Activated CD4-positive, alpha-beta T cell treated with anti-CD3 and anti-CD28 coated beads for 36 hours (primary cell): ENCODE measurements at regions not wholly inside any gene's neighbourhood (a gene's known extent, or its start where the extent isn't known, plus 50 kb on each side); places are given as distances from the start of the nearest gene placed in this dataset.
A peak's percentile ranks its signal among the peaks of the same experiment; 100 is the strongest.

Experiments
- ATAC-seq: fragments of 200-7000 bp; cut with Tn5 transposase; one replicate; pipeline ENCODE4 v1.10.0; 2021; ENCODE audit warnings: mild to moderate bottlenecking, moderate library complexity
- CTCF ChIA-PET: fragments of 350-600 bp; sonication (Branson Sonifier 250); formaldehyde crosslinking; loops from one replicate; lab custom pipeline; 2021; ENCODE audit warnings: antibody characterized with exemption; lab: Charles Lee
- POLR2A ChIA-PET: fragments of 350-600 bp; sonication (Branson Sonifier 250); formaldehyde crosslinking; loops from one replicate; lab custom pipeline; 2021; ENCODE audit warnings: antibody characterized with exemption, inconsistent platforms; lab: Charles Lee
- DNase-seq: peaks from one replicate; pipeline ENCODE4 v3.0.0-alpha.2; 2020
- H3K27ac Mint-ChIP-seq: one replicate; pipeline ENCODE4 v1.8.0; 2021; ENCODE audit warnings: mixed read lengths
- H3K27me3 Mint-ChIP-seq: one replicate; pipeline ENCODE4 v1.8.0; 2021; ENCODE audit warnings: mixed read lengths
- H3K36me3 Mint-ChIP-seq: one replicate; pipeline ENCODE4 v1.8.0; 2021; ENCODE audit warnings: low read depth, mixed read lengths
- H3K4me1 Mint-ChIP-seq: one replicate; pipeline ENCODE4 v1.8.0; 2021; ENCODE audit warnings: mixed read lengths
- H3K4me3 Mint-ChIP-seq: one replicate; pipeline ENCODE4 v1.8.0; 2021; ENCODE audit warnings: mild to moderate bottlenecking, moderate library complexity, mixed read lengths
- H3K9me3 Mint-ChIP-seq: one replicate; pipeline ENCODE4 v1.8.0; 2021; ENCODE audit warnings: low read depth, mixed read lengths
- intact Hi-C, 2 experiments: fragments of 100-400 bp; cut with DNase I in 1 of 2; cut with micrococcal nuclease in 1 of 2; formaldehyde crosslinking; loops; one replicate each; pipeline versions ENCODE4 v1.14.2 to v1.15.1; 2022 to 2024; cut with DNase I, micrococcal nuclease

DNA sequence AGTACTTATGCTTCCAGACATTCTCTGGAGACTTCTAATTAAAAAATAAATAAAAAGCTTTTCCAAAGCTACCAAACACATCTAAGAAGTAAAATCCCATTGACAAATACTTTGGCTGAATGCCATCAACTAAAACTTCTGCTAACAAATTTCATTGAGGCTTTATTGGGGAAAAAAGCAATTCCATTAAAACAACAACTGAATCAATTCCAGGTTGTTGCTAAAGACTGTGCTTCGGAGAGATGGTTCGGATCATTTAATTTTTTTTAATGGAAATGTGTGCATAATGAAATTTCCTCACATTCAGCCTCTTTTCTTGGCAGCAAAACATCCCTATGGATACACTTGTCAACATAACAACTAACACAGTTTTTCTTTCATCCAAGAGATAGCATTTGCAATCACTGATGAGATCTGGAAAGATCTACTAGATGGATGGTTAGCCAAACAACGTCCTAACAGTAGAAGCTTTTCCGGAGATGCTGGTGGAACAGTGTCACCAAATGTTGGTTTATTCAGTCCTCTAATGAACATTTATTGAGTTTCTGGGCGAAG, 446.1 kb upstream of the FAM98A start:
- ChIA-PET CTCF (interaction anchor here (0.8 kb wide), 1 partner anchor 21 kb away, joined by 3 read pairs; no protein-coding TSS in a partner anchor), POLR2A (no interaction called here)
- H3K36me3 Mint-ChIP-seq = no peaks in the 10 kb centered on the region
- no peaks in the 10 kb centered on the region for H3K4me1 Mint-ChIP-seq
- no peak for DNase-seq
- no peaks in the 10 kb centered on the region for H3K9me3 Mint-ChIP-seq
- H3K27me3 Mint-ChIP-seq = no peaks in the 10 kb centered on the region
- H3K4me3 Mint-ChIP-seq = no peak overlapping the region
- intact Hi-C loops = no loop called here
- H3K27ac Mint-ChIP-seq = no peak overlapping the region
- ATAC-seq = no peak

DNA sequence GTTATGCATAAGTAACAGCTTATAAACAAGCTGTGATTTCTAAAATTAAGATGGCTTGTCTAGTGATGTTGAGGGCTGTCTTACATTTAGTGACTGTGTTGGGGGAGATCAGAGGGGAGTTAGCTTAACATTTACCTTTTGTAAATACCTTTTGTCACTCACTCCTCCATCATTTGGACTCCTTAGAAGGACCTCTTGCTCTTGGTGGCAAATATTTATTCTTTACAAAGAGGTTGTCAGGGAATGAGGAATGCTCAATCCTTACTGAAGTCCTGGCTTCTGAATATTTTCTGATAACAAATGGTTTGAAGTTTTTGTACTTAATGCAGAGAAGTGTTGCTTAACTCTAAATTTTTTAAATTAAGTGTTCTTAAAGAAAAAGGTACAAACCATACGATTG, 438.8 kb upstream of the FAM98A start:
- ChIA-PET CTCF (no interaction called here), POLR2A (no interaction called here)
- DNase-seq (no peak), ATAC-seq (no peak)
- H3K9me3 Mint-ChIP-seq = no peaks in the 10 kb centered on the region
- intact Hi-C loops = no loop called here
- no peaks in the 10 kb centered on the region for H3K4me1 Mint-ChIP-seq
- no peaks in the 10 kb centered on the region for H3K36me3 Mint-ChIP-seq
- H3K27me3 Mint-ChIP-seq = peaks cover 2% of the 10 kb centered on the region
- no peak overlapping the region for H3K27ac Mint-ChIP-seq
- H3K4me3 Mint-ChIP-seq = no peak overlapping the region

DNA sequence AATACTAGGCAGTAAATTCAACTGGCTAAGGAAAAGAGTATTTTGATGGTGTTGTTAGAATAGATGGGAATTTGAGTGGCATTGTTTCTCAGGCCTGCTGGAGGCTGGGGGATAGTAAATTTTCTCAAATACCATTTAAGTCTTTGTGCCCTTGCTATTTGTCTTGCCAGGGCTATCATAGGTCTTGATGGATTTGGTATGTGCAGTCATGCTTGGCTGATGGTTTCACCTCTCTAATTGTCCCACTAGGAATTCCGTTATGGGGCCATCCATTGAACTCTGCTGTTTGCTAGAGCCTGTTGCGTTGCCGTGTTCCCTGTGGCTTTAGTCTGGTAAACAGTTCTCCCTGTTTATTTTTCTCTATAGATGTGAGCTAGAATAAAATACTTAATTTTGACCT, 438.1 kb upstream of the FAM98A start:
- Mint-ChIP-seq H3K4me1 (no peaks in the 10 kb centered on the region), H3K4me3 (no peak overlapping the region), H3K36me3 (no peaks in the 10 kb centered on the region), H3K9me3 (no peaks in the 10 kb centered on the region), H3K27me3 (peaks cover 2% of the 10 kb centered on the region), H3K27ac (no peak overlapping the region)
- DNase-seq (no peak), ATAC-seq (no peak)
- intact Hi-C loops = no loop called here
- CTCF ChIA-PET = no interaction called here
- POLR2A ChIA-PET = no interaction called here

DNA sequence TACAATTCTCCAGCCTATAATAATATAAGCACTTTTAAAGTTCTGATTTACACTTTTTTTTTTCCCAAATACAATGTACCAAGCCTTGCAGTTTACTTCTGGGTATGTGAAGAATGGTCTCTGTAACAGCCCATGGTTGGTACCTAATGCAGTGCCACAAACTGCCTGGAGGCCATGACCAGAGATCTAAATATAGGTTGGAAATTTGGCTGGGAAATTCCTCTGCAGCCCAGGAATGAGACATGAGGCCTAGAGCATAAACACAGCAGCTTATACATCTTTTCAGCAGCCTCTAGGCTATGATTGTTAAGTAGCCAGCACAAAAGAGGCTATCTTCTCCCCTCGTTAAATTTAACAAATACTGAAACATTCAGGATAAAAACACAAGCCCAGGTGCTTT, 432.0 kb upstream of the FAM98A start:
- intact Hi-C loops = no loop called here
- Mint-ChIP-seq H3K27me3 (no peaks in the 10 kb centered on the region), H3K9me3 (no peaks in the 10 kb centered on the region), H3K4me3 (no peak overlapping the region), H3K4me1 (no peaks in the 10 kb centered on the region), H3K36me3 (no peaks in the 10 kb centered on the region), H3K27ac (no peak overlapping the region)
- ATAC-seq = no peak
- no peak for DNase-seq
- ChIA-PET CTCF (no interaction called here), POLR2A (no interaction called here)

DNA sequence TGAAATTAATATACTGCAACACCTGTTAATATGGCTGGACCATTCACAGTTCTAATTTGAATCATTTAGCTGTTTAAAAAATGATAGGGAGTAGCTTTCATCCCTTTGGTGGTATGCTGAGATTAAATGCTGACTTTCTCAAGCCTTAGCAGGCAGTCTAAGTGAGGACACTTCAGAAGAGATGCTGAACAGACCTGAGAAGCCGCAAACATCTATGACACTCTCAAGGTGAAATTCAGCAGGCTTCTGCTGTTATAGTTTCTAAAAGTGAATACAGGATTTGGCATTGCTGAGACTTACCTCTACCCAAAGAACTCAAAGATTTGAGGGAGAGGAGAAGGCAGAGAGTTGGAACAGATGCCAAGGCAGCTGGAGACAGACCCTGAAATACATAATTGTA, 431.2 kb upstream of the FAM98A start:
- Mint-ChIP-seq H3K9me3 (no peaks in the 10 kb centered on the region), H3K27me3 (no peaks in the 10 kb centered on the region), H3K4me3 (no peak overlapping the region), H3K27ac (no peak overlapping the region), H3K36me3 (no peaks in the 10 kb centered on the region), H3K4me1 (no peaks in the 10 kb centered on the region)
- ChIA-PET POLR2A (no interaction called here), CTCF (no interaction called here)
- ATAC-seq = no peak
- no peak for DNase-seq
- intact Hi-C loops = no loop called here

DNA sequence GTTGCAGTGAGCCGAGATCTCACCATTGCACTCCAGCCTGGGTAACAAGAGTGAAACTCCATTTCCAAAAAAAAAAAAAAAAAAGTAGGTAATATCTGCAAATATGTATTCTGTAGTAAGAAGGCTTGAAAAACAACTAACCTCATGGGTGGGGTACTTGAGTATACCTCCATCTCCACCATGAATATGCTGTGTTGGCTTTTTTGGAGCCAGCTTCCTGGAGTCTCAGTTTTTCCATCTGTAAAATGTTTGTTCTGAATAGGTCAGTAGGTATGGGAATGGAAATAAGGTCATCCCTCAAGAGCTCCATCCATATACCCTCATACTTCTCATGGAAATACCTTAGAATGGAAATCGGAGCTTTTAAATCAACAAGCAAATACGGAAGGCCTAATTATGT, 430.0 kb upstream of the FAM98A start:
- POLR2A ChIA-PET = no interaction called here
- CTCF ChIA-PET = interaction anchor here (0.6 kb wide), 1 partner anchor 37 kb away, joined by 3 read pairs; no protein-coding TSS in a partner anchor
- no peak overlapping the region for H3K27ac Mint-ChIP-seq

DNA sequence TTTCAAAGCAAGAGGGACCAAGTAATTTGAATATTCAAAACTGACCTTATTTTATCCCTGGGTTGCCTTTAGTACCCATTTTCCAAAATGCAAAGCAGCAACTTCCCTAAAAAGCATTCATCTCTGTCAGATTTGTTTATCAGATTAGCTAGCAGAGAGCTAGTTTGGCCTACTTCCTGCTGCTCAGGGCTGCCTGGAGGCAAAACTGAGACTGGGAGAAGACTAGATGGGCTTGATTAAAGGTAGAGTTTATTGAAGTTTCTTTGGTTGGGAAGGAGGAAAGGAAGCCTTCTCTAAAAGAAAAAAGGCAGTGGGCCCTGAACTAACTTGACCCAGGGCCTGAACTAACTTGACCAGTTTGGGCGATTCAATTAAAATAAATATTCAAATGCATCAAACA, 426.1 kb upstream of the FAM98A start:
- DNase-seq (no peak), ATAC-seq (no peak)
- intact Hi-C loops = no loop called here
- ChIA-PET CTCF (no interaction called here), POLR2A (no interaction called here)
- Mint-ChIP-seq H3K4me3 (no peak overlapping the region), H3K27ac (no peak overlapping the region), H3K9me3 (no peaks in the 10 kb centered on the region), H3K27me3 (no peaks in the 10 kb centered on the region), H3K4me1 (no peaks in the 10 kb centered on the region), H3K36me3 (no peaks in the 10 kb centered on the region)

More for the DNA sequence above, 430.0 kb upstream of the FAM98A start:
- no peaks in the 10 kb centered on the region for H3K9me3 Mint-ChIP-seq
- intact Hi-C loops = no loop called here
- no peaks in the 10 kb centered on the region for H3K4me1 Mint-ChIP-seq
- DNase-seq (no peak), ATAC-seq (no peak)
- H3K27me3 Mint-ChIP-seq = no peaks in the 10 kb centered on the region
- H3K36me3 Mint-ChIP-seq = no peaks in the 10 kb centered on the region
- no peak overlapping the region for H3K4me3 Mint-ChIP-seq

DNA sequence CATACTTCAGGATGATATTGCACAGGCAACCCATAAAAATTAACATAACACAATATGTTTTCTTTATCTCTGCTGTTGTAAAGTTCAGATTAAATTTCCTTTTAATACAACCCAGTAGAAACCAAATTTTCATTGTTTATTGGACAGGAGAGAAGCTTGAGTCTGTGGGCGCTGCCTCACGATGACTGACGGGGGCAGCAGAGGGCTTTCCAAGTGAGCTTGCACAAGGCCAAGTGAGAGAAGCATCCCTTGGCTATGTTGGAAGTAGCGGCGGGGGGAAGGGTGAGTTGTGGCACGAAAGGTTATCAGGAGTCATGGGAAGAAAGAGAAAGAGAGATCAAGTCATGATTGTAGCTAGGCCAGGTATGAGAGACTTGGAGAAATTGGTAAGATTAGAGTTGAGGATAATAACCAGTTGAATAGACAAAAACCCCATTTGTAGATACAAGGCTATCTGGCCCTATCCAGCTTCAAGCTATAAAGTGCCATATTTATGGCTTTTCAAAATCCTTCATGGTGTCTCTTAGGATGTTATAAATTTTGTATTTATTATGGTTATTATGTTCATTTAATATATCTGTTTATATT, 413.7 kb upstream of the FAM98A start:
- intact Hi-C loops = loop anchor here in 1 of 2 experiments (2.0 to 5.0 kb wide), 2 partner anchors 1398 to 1414 kb away; no protein-coding TSS in a partner anchor
- POLR2A ChIA-PET = no interaction called here
- peaks cover 7% of the 10 kb centered on the region for H3K9me3 Mint-ChIP-seq
- H3K27ac Mint-ChIP-seq = no peak overlapping the region
- H3K27me3 Mint-ChIP-seq = peaks cover 2% of the 10 kb centered on the region
- ATAC-seq (no peak), DNase-seq (peak; percentile 61)
- CTCF ChIA-PET = interaction anchor here (0.7 to 1.3 kb wide), 5 partner anchors 9 to 1819 kb away, joined by 3 read pairs; no protein-coding TSS in a partner anchor
- no peak overlapping the region for H3K4me3 Mint-ChIP-seq
- H3K36me3 Mint-ChIP-seq = no peaks in the 10 kb centered on the region
- H3K4me1 Mint-ChIP-seq = no peaks in the 10 kb centered on the region

DNA sequence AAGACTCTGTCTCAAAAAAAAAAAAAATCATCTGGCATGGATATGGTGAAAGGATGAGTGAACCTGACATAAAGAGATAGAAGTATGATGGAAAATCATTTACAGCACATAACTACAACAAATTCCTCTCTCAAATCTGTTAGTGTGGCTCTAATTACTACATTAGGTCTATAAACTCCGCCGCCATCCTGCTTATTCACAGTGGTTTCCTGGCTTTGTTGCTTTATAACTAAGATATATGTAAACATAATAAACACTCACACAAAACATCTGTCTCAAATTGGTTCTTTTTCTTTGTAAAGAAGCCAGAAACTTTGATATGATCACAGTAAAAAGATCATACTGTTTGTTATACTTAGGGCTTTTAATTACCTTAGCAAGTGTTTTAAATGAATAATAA, 412.6 kb upstream of the FAM98A start:
- POLR2A ChIA-PET = no interaction called here
- Mint-ChIP-seq H3K9me3 (peaks cover 7% of the 10 kb centered on the region), H3K4me1 (no peaks in the 10 kb centered on the region), H3K27ac (no peak overlapping the region), H3K27me3 (peaks cover 2% of the 10 kb centered on the region), H3K4me3 (no peak overlapping the region), H3K36me3 (no peaks in the 10 kb centered on the region)
- ATAC-seq (no peak), DNase-seq (no peak)
- CTCF ChIA-PET = no interaction called here
- intact Hi-C loops = loop anchor here in 1 of 2 experiments (2.0 to 5.0 kb wide), 2 partner anchors 1399 to 1416 kb away; no protein-coding TSS in a partner anchor

DNA sequence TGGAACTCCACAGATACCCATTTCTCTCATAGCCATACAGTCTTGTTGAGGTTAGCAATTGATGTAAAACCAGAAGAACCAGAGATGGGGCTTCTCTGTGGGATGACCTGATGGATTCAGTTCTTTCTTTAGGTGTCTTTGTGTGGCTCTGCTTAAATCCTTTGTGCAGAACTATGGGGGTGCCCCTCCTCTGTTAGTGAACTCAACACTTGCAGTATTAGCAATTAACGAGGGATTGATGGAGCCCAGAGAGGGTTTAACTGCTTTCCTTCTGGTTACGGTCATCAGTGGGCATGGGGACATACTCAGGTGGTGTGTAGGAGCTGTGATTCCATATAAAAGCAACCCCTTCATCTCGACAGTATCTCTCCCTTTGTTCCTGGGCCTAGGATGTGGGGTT, 406.8 kb upstream of the FAM98A start:
- no peak for DNase-seq
- H3K27me3 Mint-ChIP-seq = peaks cover 2% of the 10 kb centered on the region
- ATAC-seq = no peak
- intact Hi-C loops = no loop called here
- no peaks in the 10 kb centered on the region for H3K9me3 Mint-ChIP-seq
- ChIA-PET POLR2A (no interaction called here), CTCF (no interaction called here)
- no peak overlapping the region for H3K4me3 Mint-ChIP-seq
- H3K36me3 Mint-ChIP-seq = no peaks in the 10 kb centered on the region
- no peak overlapping the region for H3K27ac Mint-ChIP-seq
- no peaks in the 10 kb centered on the region for H3K4me1 Mint-ChIP-seq

DNA sequence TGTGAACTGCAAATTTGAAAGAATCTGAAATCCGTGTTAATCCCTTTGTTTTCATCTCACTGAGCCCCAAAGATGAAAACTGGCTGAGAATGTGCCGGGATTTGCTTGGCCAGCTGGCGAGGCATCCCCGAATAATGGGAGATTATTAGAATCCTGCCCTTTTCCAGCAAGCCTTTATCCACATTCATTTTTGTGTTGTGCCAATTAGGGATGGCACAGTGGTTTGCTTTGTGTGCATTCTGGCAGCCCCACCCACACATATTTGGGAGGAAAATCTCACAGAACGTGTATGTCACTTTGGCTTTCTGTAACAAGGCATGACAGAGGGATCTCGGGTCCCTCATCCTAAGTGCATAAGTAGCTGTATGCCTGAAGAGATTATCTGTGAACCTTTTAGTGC, 405.8 kb upstream of the FAM98A start:
- Mint-ChIP-seq H3K4me3 (no peak overlapping the region), H3K36me3 (no peaks in the 10 kb centered on the region), H3K4me1 (no peaks in the 10 kb centered on the region), H3K27me3 (no peaks in the 10 kb centered on the region), H3K27ac (no peak overlapping the region), H3K9me3 (no peaks in the 10 kb centered on the region)
- CTCF ChIA-PET = no interaction called here
- POLR2A ChIA-PET = no interaction called here
- DNase-seq = no peak
- ATAC-seq = no peak
- intact Hi-C loops = no loop called here

DNA sequence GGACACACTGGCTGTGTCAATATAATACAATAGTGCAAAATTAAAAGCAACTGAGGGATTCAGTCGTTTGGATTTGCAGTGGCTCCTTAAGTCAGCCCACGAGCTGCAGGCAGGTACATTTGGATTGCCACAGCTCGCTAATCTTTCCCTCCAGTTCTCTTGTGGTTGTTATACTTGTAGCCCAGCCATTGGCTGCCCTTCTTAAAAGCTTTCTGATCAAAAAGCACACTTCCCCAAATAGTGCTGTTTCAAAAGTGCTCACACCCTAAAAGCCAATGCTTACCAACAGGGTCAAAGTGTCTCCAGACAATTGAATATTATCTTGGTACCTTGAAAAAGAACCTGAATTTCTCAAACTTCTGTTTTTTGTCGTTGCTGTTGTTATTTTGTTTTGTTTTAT, 404.7 kb upstream of the FAM98A start:
- no peaks in the 10 kb centered on the region for H3K9me3 Mint-ChIP-seq
- H3K27me3 Mint-ChIP-seq = no peaks in the 10 kb centered on the region
- H3K27ac Mint-ChIP-seq = no peak overlapping the region
- ATAC-seq (no peak), DNase-seq (no peak)
- intact Hi-C loops = no loop called here
- no peak overlapping the region for H3K4me3 Mint-ChIP-seq
- POLR2A ChIA-PET = interaction anchor here (0.7 kb wide), 1 partner anchor 35 kb away, joined by 3 read pairs; no protein-coding TSS in a partner anchor
- H3K4me1 Mint-ChIP-seq = no peaks in the 10 kb centered on the region
- CTCF ChIA-PET = interaction anchor here (1.0 kb wide), 1 partner anchor 9 kb away, joined by 3 read pairs; no protein-coding TSS in a partner anchor
- H3K36me3 Mint-ChIP-seq = no peaks in the 10 kb centered on the region
